ENCODE measurements at regions not wholly inside any gene's neighbourhood (a gene's known extent, or its start where the extent isn't known, plus 50 kb on each side); places are given as distances from the start of the nearest gene placed in this dataset.
"Not testable (repeated sequence)": the region's sequence is repeated elsewhere in the genome, so short reads cannot be mapped to it uniquely, and the experiment has no call there.

- ATAC-seq (replicated peaks in 6 of 8): no peak
- H3K4me3 ChIP-seq: no peak overlapping the region
- H3K4me1 ChIP-seq (replicated peaks in 1 of 2): no peaks in the 10 kb centered on the region
- in situ Hi-C loops (cut with MboI; ENCODE audit: low pct_unique_long_range_greater_than_20kb in 2 of 9, low sequenced_read_pairs in 9 of 9, unreplicated experiment in 9 of 9): no loop called here
- WGBS, 10 experiments: 0 to 55% (median 3%) methylated on average over 1 of the region's 1 CpG; no CpG with 5 or more reads in 2 of the 10 experiments
- H3K27ac ChIP-seq: no peak overlapping the region
These were observed 1449.0 kb downstream of the OTOL1 start for GRCh38 chr3:162945626-162946025.

- in situ Hi-C loops (cut with MboI; ENCODE audit: low pct_unique_long_range_greater_than_20kb in 2 of 9, low sequenced_read_pairs in 9 of 9, unreplicated experiment in 9 of 9): no loop called here
- H3K4me3 ChIP-seq: no peak overlapping the region
These were observed 1460.1 kb downstream of the OTOL1 start for GRCh38 chr3:162956711-162957110.

GRCh38 chr3:162960269-162960668, 1463.7 kb downstream of the OTOL1 start:
- H3K27ac ChIP-seq: no peak overlapping the region
- no peak for ATAC-seq (replicated peaks in 6 of 8)
- WGBS, 10 experiments: 0 to 100% (median 60%) methylated on average over 1 of the region's 1 CpG; no CpG with 5 or more reads in 3 of the 10 experiments
- H3K4me1 ChIP-seq (replicated peaks in 1 of 2): no peaks in the 10 kb centered on the region
- no peak overlapping the region for H3K4me3 ChIP-seq
- in situ Hi-C loops (cut with MboI; ENCODE audit: low pct_unique_long_range_greater_than_20kb in 2 of 9, low sequenced_read_pairs in 9 of 9, unreplicated experiment in 9 of 9): no loop called here

More at GRCh38 chr3:162956711-162957110, 1460.1 kb downstream of the OTOL1 start:
- no peak overlapping the region for H3K27ac ChIP-seq
- ATAC-seq (replicated peaks in 6 of 8): no peak
- H3K4me1 ChIP-seq (replicated peaks in 1 of 2): no peaks in the 10 kb centered on the region

- Histone ChIP-seq H3K27ac (no peak overlapping the region), H3K4me3 (no peak overlapping the region), H3K4me1 (replicated peaks in 1 of 2) (no peaks in the 10 kb centered on the region)
- no peak for ATAC-seq (replicated peaks in 6 of 8)
- in situ Hi-C loops (cut with MboI; ENCODE audit: low pct_unique_long_range_greater_than_20kb in 2 of 9, low sequenced_read_pairs in 9 of 9, unreplicated experiment in 9 of 9): no loop called here
- WGBS, 10 experiments: 11 to 100% (median 95%) methylated on average over 1 of the region's 1 CpG
These were observed 1473.7 kb downstream of the OTOL1 start for GRCh38 chr3:162970292-162970691.

GRCh38 chr3:162971715-162972114, 1475.1 kb downstream of the OTOL1 start:
- in situ Hi-C loops (cut with MboI; ENCODE audit: low pct_unique_long_range_greater_than_20kb in 2 of 9, low sequenced_read_pairs in 9 of 9, unreplicated experiment in 9 of 9): no loop called here
- no peak for ATAC-seq (replicated peaks in 6 of 8)
- no peak overlapping the region for H3K4me3 ChIP-seq
- no peaks in the 10 kb centered on the region for H3K4me1 ChIP-seq (replicated peaks in 1 of 2)
- no peak overlapping the region for H3K27ac ChIP-seq
- WGBS, 10 experiments: 29 to 100% (median 96%) methylated on average over 2 of the region's 2 CpGs

- Histone ChIP-seq H3K4me3 (no peak overlapping the region), H3K27ac (no peak overlapping the region), H3K4me1 (replicated peaks in 1 of 2) (no peaks in the 10 kb centered on the region)
- ATAC-seq (replicated peaks in 6 of 8): no peak
- in situ Hi-C loops (cut with MboI; ENCODE audit: low pct_unique_long_range_greater_than_20kb in 2 of 9, low sequenced_read_pairs in 9 of 9, unreplicated experiment in 9 of 9): no loop called here
These were observed 1476.9 kb downstream of the OTOL1 start for GRCh38 chr3:162973428-162973917.

- H3K4me1 ChIP-seq (replicated peaks in 1 of 2): no peaks in the 10 kb centered on the region
- no peak overlapping the region for H3K27ac ChIP-seq
- no peak overlapping the region for H3K4me3 ChIP-seq
- 30 to 100% (median 80%) methylated on average over 1 to 2 of the region's 2 CpGs; no CpG with 5 or more reads in 1 of the 10 experiments for WGBS, 10 experiments
- ATAC-seq (replicated peaks in 6 of 8): no peak
- in situ Hi-C loops (cut with MboI; ENCODE audit: low pct_unique_long_range_greater_than_20kb in 2 of 9, low sequenced_read_pairs in 9 of 9, unreplicated experiment in 9 of 9): no loop called here
These were observed 1481.5 kb downstream of the OTOL1 start for GRCh38 chr3:162978136-162978535.

GRCh38 chr3:162984746-162985145, 1488.1 kb downstream of the OTOL1 start:
- ATAC-seq (replicated peaks in 6 of 8): no peak
- Histone ChIP-seq H3K27ac (no peak overlapping the region), H3K4me1 (replicated peaks in 1 of 2) (no peaks in the 10 kb centered on the region), H3K4me3 (no peak overlapping the region)
- WGBS, 10 experiments: 0 to 73% (median 25%) methylated on average over 2 to 4 of the region's 4 CpGs
- in situ Hi-C loops (cut with MboI; ENCODE audit: low pct_unique_long_range_greater_than_20kb in 2 of 9, low sequenced_read_pairs in 9 of 9, unreplicated experiment in 9 of 9): no loop called here

- WGBS, 10 experiments: 40 to 100% (median 95%) methylated on average over 1 to 6 of the region's 33 CpGs; no CpG with 5 or more reads in 2 of the 10 experiments
- in situ Hi-C loops (cut with MboI; ENCODE audit: low pct_unique_long_range_greater_than_20kb in 2 of 9, low sequenced_read_pairs in 9 of 9, unreplicated experiment in 9 of 9); H3K4me3 ChIP-seq; H3K4me1 ChIP-seq (replicated peaks in 1 of 2); H3K27ac ChIP-seq; ATAC-seq (replicated peaks in 6 of 8): not testable (repeated sequence)
These were observed 1490.6 kb downstream of the OTOL1 start for GRCh38 chr3:162987085-162987794.

- Histone ChIP-seq H3K4me1 (replicated peaks in 1 of 2) (no peaks in the 10 kb centered on the region), H3K27ac (no peak overlapping the region), H3K4me3 (no peak overlapping the region)
- ATAC-seq (replicated peaks in 6 of 8): no peak
- WGBS, 10 experiments: 8 to 88% (median 58%) methylated on average over 1 to 2 of the region's 2 CpGs; no CpG with 5 or more reads in 2 of the 10 experiments
- in situ Hi-C loops (cut with MboI; ENCODE audit: low pct_unique_long_range_greater_than_20kb in 2 of 9, low sequenced_read_pairs in 9 of 9, unreplicated experiment in 9 of 9): no loop called here
These were observed 1496.1 kb downstream of the OTOL1 start for GRCh38 chr3:162992741-162993140.

- no peak for ATAC-seq (replicated peaks in 6 of 8)
- H3K4me1 ChIP-seq (replicated peaks in 1 of 2): no peaks in the 10 kb centered on the region
- no peak overlapping the region for H3K27ac ChIP-seq
- no peak overlapping the region for H3K4me3 ChIP-seq
- in situ Hi-C loops (cut with MboI; ENCODE audit: low pct_unique_long_range_greater_than_20kb in 2 of 9, low sequenced_read_pairs in 9 of 9, unreplicated experiment in 9 of 9): no loop called here
- 0 to 75% (median 0%) methylated on average over 1 of the region's 1 CpG; no CpG with 5 or more reads in 3 of the 10 experiments for WGBS, 10 experiments
These were observed 1497.6 kb downstream of the OTOL1 start for GRCh38 chr3:162994165-162994564.

- ATAC-seq (replicated peaks in 6 of 8): no peak
- Histone ChIP-seq H3K27ac (no peak overlapping the region), H3K4me1 (replicated peaks in 1 of 2) (no peaks in the 10 kb centered on the region), H3K4me3 (no peak overlapping the region)
- in situ Hi-C loops (cut with MboI; ENCODE audit: low pct_unique_long_range_greater_than_20kb in 2 of 9, low sequenced_read_pairs in 9 of 9, unreplicated experiment in 9 of 9): no loop called here
These were observed 1499.8 kb downstream of the OTOL1 start for GRCh38 chr3:162996368-162996767.

- ATAC-seq (replicated peaks in 6 of 8): no peak
- no peak overlapping the region for H3K27ac ChIP-seq
- in situ Hi-C loops (cut with MboI; ENCODE audit: low pct_unique_long_range_greater_than_20kb in 2 of 9, low sequenced_read_pairs in 9 of 9, unreplicated experiment in 9 of 9): no loop called here
- H3K4me3 ChIP-seq: no peak overlapping the region
- H3K4me1 ChIP-seq (replicated peaks in 1 of 2): no peaks in the 10 kb centered on the region
These were observed 1501.6 kb downstream of the OTOL1 start for GRCh38 chr3:162998205-162998604.

- Histone ChIP-seq H3K4me3 (no peak overlapping the region), H3K4me1 (replicated peaks in 1 of 2) (no peaks in the 10 kb centered on the region), H3K27ac (no peak overlapping the region)
- no peak for ATAC-seq (replicated peaks in 6 of 8)
- in situ Hi-C loops (cut with MboI; ENCODE audit: low pct_unique_long_range_greater_than_20kb in 2 of 9, low sequenced_read_pairs in 9 of 9, unreplicated experiment in 9 of 9): no loop called here
- WGBS, 10 experiments: 22 to 100% (median 80%) methylated on average over 1 to 2 of the region's 2 CpGs; no CpG with 5 or more reads in 1 of the 10 experiments
These were observed 1515.0 kb downstream of the OTOL1 start for GRCh38 chr3:163011596-163011995.
